ENCODE measurements at regions not wholly inside any gene's neighbourhood (a gene's known extent, or its start where the extent isn't known, plus 50 kb on each side); places are given as distances from the start of the nearest gene placed in this dataset.

DNA sequence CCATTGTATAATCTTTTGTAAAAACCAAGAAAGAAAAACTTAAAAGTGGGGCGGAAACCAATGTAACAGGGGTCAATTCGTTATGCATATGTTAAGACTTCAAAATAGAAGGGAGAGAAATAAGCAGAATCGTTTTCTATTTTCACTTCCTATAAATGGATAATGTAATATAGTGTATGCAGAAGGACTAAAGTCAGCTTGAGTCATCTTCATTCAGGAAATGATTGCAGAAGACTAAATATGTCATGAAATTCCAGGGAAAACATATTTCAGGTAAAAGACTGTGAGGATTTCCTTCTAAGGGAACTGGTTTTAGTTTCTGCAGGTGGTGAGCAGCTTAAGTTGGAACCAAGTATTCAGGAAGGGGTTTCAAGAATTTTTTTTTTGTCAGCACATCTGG is 753.3 kb downstream of the IRX1 start:
- no peak for FAIRE-seq

DNA sequence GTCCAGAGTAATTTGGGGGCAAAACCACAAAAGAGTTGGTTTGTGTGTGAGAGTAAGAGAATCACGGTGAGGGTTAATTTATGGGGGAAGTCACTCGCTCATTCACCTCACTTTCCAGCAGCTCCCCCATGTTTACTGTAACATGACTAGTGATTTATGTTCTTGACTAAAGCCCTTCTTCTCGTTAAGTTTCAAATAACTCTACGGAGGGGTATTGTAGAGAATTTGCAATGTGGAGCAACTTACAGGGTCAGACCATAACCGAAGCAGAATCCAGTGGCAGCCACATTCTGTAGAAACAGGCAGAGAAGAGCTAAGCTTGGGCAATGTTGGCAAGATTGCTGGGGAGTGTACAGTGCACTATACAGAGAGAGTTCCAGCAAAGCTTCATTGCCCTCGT is 760.6 kb downstream of the IRX1 start:
- no peak for FAIRE-seq

DNA sequence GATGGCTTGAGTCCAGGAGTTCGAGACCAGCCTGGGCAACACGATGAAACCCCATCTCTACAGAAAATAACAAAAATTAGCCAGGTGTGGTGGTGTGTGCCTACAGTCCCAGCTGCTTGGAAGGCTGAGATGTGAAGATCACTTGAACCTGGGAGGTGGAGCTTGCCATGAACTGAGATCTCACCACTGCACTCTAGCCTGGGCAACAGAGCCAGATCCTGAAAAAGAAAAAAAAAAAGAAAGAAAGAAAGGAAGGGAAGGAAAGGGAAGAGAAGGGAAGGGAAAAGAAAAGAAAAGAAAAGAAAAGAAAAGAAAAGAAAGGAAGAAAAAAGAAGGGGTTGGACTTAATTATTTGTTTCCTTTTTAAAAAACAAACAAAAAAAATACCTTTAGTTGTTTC is 764.2 kb downstream of the IRX1 start:
- FAIRE-seq = no peak

DNA sequence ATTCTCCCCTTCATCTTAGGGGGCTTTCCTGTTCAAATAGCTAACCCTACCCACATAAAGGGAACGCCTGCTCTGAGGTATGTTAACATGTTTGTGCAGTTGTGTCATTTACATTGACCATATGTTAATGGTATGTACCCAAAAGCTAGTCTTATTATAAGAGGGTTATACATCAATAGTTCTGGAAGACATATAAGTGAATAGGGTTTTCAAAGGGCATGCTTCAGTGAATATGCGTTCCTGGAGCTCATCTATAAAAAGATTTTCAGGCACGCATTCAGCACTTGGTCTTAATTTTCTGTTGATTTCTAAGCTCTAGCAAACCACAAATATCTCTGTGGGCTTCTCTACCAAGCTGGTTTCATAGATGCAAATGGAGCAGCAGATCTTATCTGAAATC is 766.1 kb downstream of the IRX1 start:
- FAIRE-seq = no peak

DNA sequence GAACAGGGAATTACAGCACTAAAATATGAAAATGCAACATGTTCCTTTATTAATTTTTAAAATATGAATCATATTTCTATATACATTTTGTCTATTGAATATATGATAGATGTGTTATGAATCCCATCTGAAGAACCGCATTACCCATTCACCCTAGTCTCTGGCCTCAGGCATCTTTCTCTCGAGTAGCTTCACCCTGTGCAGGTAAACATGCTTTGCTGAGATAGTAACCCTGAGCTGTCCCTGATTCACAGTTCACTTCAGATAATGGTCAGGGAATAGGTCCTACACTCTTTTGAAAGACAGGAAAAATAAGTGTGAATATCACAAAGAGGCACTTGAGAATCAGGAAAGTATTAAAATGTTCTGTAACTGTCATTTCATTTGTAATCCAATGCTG is 766.8 kb downstream of the IRX1 start:
- no peak for FAIRE-seq

DNA sequence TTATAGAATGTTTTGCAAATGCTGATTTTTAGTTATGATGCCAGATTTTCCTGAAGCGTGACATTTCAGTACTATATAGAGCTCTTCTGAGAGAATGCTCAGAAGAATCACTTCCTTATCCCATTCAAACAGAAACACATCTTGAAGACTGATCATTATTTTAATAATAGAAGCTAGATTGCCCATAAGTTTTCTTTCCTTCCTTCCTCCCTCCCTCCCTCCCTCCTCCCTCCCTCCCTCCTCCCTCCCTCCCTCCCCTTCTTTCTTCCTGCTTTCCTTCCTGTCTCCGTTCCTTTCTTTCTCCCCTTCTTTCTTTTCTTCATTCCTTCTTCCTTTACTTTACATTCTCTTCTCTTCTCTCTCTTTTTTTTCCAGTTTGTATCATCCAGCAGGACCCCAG is 767.4 kb downstream of the IRX1 start:
- no peak for FAIRE-seq

DNA sequence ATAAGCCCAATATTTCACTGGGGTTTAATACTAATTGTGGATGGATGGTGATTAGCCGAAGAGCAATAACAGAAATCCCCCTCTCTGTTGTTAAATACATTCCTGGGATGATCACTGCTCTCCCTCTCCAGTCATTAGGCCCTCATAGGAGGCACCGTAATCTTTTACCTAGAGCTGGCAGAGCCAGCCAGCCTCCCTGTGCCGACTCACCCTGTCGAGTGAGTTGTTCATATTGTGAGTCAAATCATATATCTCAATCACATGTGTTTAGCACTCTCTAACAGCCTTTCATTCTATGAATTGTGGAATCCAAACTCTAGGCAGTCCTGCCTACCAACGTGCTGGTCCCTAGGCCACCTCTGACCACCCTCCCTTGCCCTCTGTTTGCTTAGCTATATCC is 771.0 kb downstream of the IRX1 start:
- FAIRE-seq = no peak

DNA sequence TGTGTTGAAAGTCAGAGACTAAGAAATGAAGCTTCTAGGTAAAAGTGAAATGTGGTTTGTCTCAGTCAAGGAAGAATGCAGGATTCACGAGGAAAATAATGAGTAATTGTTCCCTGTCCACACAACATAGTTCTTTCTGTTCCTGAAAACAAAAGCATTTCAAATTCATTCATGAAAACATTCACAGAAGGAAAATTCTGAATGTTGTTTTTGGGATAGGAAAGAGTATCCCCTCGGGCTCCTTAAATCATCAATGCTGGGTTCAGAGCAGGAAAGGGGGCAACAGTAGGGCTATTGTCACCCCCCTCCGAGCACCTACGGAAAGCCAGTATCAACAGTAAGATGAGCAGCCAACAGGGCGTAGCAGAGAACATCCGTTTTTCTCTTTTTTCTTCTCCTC is 769.9 kb upstream of the ADAMTS16 start:
- FAIRE-seq = no peak

DNA sequence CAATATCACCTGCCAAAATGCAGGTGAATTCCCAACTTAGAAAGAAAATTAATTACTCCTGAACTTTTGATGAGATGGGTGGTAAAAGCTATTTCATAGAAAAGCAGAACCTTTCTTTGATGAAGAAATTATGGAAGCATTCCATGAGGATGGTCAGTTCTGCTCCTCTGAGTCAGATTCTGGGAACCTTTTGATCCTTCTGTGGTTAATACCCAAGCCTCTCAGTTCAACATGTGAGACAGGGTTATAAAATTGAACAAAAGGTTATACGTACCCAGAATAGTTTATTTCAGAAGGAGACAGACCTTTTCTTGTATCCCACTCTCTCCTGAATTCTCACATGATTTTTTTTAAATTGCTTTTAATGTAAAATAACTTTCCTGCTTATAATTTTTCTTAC is 767.6 kb upstream of the ADAMTS16 start:
- no peak for FAIRE-seq

DNA sequence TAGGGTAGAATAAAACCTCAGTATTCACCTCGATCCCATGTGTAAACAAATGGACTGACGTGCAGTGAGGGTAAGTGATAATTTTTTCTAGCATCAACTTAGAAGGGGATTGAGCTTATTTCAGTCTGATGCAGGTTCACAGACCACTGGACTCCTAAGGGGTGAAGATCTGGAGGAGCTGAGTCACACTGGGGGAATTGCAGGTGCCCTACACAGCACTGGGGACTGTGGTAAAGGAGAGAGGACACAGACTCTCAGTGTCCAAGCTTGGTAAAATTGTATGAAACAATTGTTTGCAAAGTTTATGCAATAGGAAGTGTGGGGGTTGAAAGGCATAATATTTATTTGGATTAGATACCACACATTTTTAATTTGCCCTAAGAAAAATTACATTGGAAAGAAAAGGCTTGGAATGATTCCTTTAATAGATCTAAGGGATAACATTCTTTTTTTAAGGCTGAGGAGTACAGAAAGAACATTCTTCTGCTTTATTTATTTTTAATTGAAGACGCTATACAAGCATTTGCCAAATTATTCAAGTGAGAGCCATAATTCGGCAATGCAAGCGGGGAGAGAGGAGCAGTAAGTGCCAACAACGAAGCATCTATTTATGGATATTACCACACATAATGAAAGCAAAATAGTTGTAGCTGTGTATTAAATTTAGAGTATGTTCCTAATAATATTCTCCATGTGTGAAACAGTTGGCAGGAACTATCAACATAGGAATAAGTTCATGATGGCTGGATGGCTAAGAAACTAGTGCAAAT is 766.9 kb upstream of the ADAMTS16 start:
- no peak for FAIRE-seq

DNA sequence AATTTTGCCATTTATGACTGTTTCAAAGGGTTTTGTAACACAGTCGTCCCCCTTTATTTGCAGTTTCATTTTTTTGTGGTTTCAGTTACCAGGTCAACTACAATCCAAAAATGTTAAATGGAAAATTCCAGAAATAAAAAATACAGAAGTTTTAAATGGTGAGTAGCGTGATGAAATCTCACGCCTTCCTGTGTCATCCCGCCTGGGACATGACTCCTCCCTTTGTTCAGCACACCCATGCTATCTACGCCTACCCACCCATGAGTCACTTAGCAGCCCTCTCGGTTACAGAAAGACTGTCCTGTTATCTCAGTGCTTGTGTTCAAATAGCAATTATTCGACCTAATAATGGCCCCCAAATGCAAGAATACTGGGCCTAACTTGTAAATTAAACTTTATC is 765.3 kb upstream of the ADAMTS16 start:
- no peak for FAIRE-seq

DNA sequence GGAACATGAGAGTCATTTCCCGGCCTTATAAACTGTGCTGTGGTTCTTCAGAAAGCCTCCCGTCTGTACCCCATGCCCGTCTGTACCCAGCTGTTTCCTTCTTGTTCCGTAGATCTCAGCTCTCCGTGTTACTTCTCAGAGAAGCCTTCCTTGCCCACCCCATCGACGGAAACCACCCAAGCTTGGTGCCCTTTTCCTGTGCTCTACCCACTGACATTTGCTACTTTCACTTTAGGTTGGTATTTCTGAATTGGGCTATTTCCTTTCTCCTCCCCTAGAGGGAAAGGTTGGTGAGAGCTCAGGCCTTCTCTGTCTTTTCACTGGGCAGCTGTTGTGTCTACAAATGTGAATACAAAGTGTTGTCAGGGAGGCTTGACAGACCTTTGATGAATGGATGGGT is 764.5 kb upstream of the ADAMTS16 start:
- no peak for FAIRE-seq

DNA sequence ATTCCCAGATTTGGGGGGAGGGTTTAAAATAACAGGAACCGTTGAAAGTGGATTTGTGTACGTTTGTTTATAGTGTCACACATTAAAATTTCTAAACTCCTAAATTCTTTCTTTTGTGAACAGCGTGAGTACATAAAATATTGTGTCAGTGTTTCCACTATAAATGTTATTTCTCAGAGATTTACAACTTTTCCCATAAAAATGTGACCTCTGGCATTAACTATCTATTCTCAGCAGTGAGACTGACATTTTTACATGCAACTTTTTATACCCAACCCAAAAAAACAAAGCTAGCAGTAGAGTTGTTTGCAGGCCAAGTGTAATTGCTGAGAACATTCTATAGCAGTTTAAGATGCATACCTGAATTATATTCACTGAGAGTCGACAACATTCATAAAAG is 757.0 kb upstream of the ADAMTS16 start:
- FAIRE-seq = no peak

DNA sequence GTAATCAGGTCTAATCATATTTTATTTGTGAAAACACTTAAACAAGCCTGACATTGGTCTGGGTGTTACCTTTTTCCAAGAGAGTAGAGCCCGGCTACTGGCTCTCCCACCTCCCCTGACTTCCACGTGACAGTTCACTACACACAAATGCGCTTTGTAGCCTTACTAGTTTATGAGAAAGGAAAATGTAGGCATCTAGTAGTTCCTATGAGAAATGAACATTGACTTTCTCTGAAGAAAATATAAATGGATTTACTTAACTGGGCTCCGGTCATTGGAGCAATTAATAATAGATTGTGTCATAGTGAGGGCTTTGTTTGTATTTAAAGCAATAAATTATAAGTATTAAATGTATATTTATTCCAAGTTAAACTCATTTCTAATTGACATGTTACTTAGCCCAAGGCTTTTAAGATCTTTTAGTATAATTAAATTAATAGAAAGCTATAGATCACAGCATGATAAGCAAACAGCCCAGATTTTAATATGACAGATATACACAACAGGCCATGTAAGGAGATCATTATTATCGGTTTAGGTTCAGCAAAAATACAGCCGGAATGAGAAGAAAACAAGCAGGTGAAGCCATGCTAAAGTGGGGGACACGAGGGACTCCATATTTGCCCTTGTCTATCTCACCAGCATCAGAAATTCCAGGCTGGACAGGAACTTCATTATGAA is 756.5 kb upstream of the ADAMTS16 start:
- FAIRE-seq = no peak

DNA sequence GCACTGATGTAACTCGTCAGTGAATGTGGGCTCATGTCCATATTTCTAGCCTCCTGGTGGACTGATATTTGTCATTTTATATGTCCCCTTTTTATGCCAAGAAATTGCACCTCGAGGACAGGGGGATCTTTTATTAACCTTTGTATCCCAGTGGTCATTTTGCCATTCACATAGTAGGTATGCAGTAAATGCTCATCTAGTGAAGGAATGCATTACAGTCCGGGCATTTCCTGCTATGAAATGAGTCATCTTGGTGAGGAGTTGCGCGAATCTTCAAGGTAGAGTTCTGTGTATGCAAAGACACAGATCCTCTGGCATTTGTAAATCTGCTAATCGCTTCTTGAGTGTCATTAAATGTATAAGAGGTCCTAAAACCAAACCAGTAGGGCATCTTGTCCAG is 755.5 kb upstream of the ADAMTS16 start:
- no peak for FAIRE-seq

DNA sequence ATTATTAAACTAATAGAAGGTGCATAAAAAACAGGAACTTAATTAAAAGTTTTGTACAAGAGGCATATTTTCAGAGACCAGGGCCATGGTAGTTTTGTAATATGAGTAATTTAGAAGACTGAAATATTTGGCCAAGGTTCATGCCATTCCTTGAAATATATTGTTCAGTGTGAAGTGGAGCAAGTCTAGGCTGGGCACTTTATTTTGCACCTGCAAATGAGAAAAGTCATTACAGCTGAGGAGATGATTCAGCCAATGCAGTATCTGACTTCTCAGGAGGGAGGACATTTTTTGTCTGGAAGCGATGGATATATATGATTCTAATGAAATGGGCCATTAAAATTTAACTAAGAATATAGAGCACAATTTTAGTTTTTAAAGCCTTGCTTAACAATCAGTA is 754.0 kb upstream of the ADAMTS16 start:
- no peak for FAIRE-seq

DNA sequence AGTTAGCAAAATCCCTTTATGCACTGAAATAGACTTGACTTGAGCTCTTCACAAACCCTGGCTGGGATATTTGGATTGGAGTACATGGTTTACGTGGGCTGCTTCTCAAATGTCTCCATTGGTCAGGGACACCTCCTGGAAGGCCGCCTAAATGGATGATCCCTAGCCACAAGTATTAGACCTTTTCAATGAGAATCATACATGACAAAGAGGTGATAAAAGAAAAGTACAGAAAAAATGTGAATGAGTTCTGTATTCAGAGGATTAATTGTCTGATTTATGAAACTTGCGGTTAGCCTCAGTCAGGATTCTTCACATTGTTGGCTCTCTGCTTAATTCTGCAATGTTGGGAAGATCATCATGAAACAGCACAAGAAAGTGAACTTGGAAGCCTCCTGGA is 752.8 kb upstream of the ADAMTS16 start:
- FAIRE-seq = no peak

DNA sequence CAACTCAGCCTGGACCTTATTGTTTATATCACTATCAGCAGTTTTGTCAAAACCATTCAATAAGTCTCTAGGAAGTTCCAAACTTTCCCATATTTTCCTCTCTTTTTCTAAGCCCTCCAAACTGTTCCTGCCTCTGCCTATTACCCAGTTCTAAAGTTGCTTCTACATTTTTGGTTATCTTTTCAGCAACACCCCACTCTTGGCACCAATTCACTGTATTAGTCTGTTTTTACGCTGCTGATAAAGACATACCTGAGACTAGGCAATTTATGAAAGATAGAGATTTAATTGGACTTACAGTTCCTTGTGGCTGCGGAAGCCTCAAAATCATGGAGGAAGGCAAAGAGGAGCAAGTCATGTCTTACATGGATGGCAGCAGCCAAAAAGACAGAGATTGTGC is 744.4 kb upstream of the ADAMTS16 start:
- no peak for FAIRE-seq

DNA sequence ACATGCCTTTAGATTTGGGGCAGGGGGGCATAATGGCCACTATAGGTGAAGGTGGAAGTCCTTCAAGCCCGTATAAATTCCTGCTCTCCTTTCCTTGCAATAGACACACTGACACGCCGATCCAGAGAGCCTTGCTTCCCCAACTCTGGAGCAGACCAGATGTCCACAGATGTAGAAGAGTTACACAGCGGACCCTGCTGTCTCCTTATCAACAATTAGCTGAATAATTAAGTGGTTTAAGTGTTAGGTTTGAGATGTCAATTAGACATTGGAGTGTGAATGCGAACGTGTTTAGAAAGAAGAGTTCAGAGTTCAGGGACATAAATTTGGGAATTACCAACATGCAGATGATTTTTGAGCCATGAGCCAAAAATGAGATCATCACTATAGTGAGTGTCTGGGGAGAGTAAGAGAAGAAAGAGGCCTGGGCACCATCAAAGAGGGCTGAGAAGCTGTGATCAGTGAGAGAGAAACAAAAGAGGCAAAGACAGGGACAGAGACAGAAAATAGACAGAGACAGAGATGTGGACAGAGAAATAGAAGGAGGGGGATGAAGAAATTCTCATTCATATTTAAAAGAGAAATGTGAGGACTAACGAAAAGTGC is 734.4 kb upstream of the ADAMTS16 start:
- no peak for FAIRE-seq

DNA sequence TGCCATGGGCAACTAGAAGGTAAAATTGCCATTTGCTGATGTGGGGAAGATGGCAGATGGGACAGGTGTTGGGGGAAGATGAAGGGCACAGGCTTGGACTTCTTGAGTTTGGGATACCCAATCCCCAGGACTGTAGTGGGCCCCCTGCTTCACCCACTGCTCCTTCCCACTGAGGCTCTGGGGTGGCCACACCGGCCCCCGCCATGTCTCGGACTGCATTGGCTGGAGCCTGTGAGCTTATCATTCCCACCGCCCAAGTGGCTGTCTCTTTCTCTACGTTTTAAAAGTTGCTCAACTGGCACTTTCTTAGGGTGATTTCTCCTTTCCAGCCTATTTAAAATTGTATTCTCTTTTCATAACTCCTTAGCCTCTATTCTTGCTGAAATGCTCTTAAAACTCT is 730.0 kb upstream of the ADAMTS16 start:
- FAIRE-seq = no peak

DNA sequence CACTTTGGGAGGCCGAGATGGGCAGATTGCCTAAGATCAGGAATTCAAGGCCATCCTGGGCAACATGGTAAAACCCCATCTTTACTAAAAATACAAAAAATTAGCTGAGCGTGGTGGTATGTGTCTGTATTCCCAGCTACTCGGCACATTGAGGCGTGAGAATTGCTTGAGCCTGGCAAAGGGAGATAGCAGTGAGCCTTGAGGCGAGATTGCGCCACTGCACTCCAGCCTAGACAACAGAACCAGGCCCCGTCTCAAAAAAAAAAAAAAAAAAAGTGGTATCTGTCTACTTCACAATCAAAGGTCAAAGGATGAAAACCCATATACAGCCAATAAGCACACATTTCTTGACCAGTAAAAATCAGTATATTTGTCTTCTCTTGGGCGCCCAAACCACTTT is 728.5 kb upstream of the ADAMTS16 start:
- FAIRE-seq = no peak

DNA sequence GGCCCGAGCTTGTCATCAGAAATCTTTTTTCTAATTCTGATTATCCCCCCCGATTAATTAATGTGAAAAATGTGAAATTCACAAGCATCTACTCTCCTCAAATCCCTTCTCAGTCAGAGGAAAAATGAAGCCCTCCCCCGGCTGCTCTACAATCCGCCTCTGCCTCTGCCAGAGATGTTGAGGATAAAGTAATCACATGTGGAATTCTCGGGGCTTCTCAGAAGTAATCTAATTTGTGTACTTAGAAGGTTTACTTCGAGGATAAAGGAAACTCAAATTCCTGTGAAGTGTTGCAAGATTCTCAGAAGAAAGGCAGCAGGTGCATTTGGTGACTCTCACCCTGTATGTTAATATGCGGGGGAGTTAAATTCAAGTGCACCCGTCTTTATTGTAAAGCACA is 726.1 kb upstream of the ADAMTS16 start:
- no peak for FAIRE-seq

DNA sequence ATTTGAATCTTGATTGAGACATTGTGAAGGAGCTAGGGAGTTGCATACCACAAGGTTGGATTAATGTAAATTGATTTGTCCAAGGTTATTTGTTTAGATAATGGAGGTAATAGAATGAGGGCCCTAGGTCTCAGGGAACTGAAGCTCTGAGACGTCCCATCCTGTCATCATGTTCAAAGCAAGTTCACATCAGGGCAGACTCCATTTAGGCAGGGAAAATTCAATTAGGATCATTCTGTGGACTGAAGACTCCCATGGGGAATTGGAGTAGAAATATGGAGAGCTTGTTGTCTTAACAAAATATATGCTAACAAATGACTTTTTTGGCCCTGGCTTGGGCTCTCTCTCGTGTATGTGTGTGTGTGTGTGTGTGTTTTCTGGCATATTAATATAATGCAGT is 722.0 kb upstream of the ADAMTS16 start:
- FAIRE-seq = no peak

DNA sequence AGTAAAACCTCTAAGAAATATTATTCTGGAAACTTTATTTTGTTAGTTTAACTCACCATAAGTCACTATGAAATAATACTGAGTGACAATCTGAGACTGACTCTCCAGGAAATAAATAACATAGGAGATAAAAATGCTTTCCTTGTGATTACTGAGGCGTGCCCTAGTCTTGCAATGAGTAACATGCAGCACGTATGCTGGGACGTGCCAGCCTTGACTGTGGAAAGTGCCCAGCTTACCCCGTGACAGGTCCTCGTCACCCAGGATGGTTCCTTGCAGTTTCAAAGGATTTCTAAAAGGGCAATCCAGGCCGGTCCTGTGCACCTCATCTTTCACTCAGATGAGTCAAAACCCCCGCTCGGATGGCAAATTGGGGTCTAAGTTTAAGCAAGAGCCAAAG is 720.8 kb upstream of the ADAMTS16 start:
- no peak for FAIRE-seq
